Adrenal gland (tissue), 9 donors: ENCODE measurements at regions not wholly inside any gene's neighbourhood (a gene's known extent, or its start where the extent isn't known, plus 50 kb on each side); places are given as distances from the start of the nearest gene placed in this dataset.

ENCODE experiments used
- DNase-seq, 7 donors: peaks; one replicate each; pipeline ENCODE4 v3.0.0-alpha.2; 2019 to 2020
- H3K27ac ChIP-seq, 5 donors: fragments of 200-600 bp; sonication (generic) in 4 of 5; 1 replicate in 3 of 5; 2 replicates in 2 of 5; pipeline versions ENCODE4 v1.5.1 to v1.8.0; 2016 to 2020; ENCODE audit warnings: mild to moderate bottlenecking in 1 of 5
- H3K27me3 ChIP-seq: fragments of 200-600 bp; 2 replicates; pipeline ENCODE4 v1.8.0; 2021
- H3K36me3 ChIP-seq, 2 donors: fragments of 200-600 bp; replicated peaks in 1 of 2; 1 replicate in 1 of 2; 2 replicates in 1 of 2; pipeline versions ENCODE4 v1.5.1 to v1.8.0; 2018 to 2022
- H3K4me1 ChIP-seq, 2 donors: fragments of 200-600 bp; replicated peaks in 1 of 2; 1 replicate in 1 of 2; 2 replicates in 1 of 2; pipeline versions ENCODE4 v1.5.1 to v1.8.0; 2018 to 2021
- H3K4me3 ChIP-seq, 4 donors: fragments of 200-600 bp; sonication (generic) in 3 of 4; one replicate each; pipeline ENCODE4 v1.5.1; 2016 to 2018
- H3K9me3 ChIP-seq, 3 donors: fragments of 200-600 bp; sonication (generic) in 1 of 3; replicated peaks in 1 of 3; 1 replicate in 2 of 3; 2 replicates in 1 of 3; pipeline versions ENCODE4 v1.5.1 to v1.8.0; 2016 to 2021
- CTCF ChIP-seq, 6 experiments: fragments of 450-650 bp in 4 of 6; fragments of 200-600 bp in 2 of 6; sonication (generic) in 1 of 6; IDR thresholded peaks; 1 replicate in 5 of 6; 2 replicates in 1 of 6; pipeline versions ENCODE4 v1.5.1 to v1.8.0; 2016 to 2021; ENCODE audit warnings: antibody characterized with exemption in 6 of 6, mild to moderate bottlenecking in 2 of 6, moderate library complexity in 1 of 6
- POLR2A ChIP-seq, 2 donors: fragments of 450-650 bp; IDR thresholded peaks; one replicate each; pipeline ENCODE4 v1.6.1; 2017; ENCODE audit warnings: antibody characterized with exemption in 2 of 2, mild to moderate bottlenecking in 2 of 2, moderate library complexity in 1 of 2
- WGBS, 4 donors: extraction: QIAGEN DNeasy Blood & Tissue Kit in 2 of 4; methylation state at CpG; one replicate each; pipeline versions ENCODE4 v1.1.5 to v1.1.7; 2013 to 2017; 5-methylcytosine and 5-hydroxymethylcytosine counted together
- intact Hi-C, 2 donors: fragments of 100-400 bp; cut with DNase I; formaldehyde crosslinking; loops; one replicate each; pipeline versions ENCODE4 v1.14.1 to v1.15.0; 2022 to 2023
- donor health status: healthy with polysubstance abuse.
- donor health status: Bipolar disorder and iron deficiency.
- donor health status: DM: yes; HTN: yes; CAD: no.
- donor health status: DM: no; HTN: no; CAD: no.
- donor health status: DM: no; HTN: no; CAD: no.

GRCh38 chr6:84551797-84552196 lies 212.6 kb downstream of the TBX18 start:
- Histone ChIP-seq H3K27ac (no peak overlapping the region), H3K27me3 (no peaks in the 10 kb centered on the region), H3K4me3 (no peak overlapping the region), H3K4me1 (no peaks in the 10 kb centered on the region), H3K9me3 (no peaks in the 10 kb centered on the region), H3K36me3 (no peaks in the 10 kb centered on the region)
- 84 to 96% (median 90%) methylated on average over 6 of the region's 6 CpGs for WGBS, 4 donors
- DNase-seq, result no peak
- intact Hi-C loops, result no loop called here
- no peak for TF ChIP-seq POLR2A (IDR thresholded peaks at IDR 0.05)

DNA sequence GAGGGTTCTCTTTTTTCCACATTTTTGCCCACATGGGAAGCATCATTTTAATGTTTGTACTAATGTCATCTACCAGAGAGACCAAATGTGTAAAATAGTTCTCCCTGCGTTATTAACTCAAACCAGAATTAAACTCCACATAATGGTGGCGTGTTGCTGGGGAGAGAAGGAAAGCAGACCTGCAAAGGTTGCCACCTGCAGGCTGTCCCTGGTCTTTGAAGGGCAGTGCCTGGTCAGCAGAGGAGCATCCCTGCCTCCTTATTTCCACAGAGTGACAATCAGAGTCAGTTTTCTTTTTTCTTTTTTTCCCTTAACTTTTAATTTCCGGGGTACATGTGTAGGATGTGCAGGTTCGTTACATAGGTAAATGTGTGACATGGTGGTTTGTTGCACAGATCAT lies 214.5 kb downstream of the TBX18 start:
- H3K27ac ChIP-seq, result no peak overlapping the region
- TF ChIP-seq CTCF (IDR thresholded peaks at IDR 0.05) (no peak), POLR2A (IDR thresholded peaks at IDR 0.05) (no peak)
- no peaks in the 10 kb centered on the region for H3K36me3 ChIP-seq
- WGBS, 4 donors, result 69 to 92% (median 80%) methylated on average over 4 of the region's 4 CpGs
- DNase-seq, result no peak
- H3K4me1 ChIP-seq, result no peaks in the 10 kb centered on the region
- intact Hi-C loops, result no loop called here
- H3K27me3 ChIP-seq, result no peaks in the 10 kb centered on the region
- H3K9me3 ChIP-seq, result no peaks in the 10 kb centered on the region
- no peak overlapping the region for H3K4me3 ChIP-seq

- intact Hi-C loops, result no loop called here
- Histone ChIP-seq H3K9me3 (no peaks in the 10 kb centered on the region), H3K4me3 (no peak overlapping the region), H3K4me1 (no peaks in the 10 kb centered on the region), H3K36me3 (no peaks in the 10 kb centered on the region), H3K27ac (no peak overlapping the region), H3K27me3 (no peaks in the 10 kb centered on the region)
- DNase-seq, result no peak
- WGBS, 4 donors, result 49 to 61% (median 59%) methylated on average over 5 of the region's 5 CpGs
- TF ChIP-seq POLR2A (IDR thresholded peaks at IDR 0.05), result no peak
- TF ChIP-seq CTCF (IDR thresholded peaks at IDR 0.05), result no peak
Measured at GRCh38 chr6:84547341-84547801, 217.0 kb downstream of the TBX18 start.

DNA sequence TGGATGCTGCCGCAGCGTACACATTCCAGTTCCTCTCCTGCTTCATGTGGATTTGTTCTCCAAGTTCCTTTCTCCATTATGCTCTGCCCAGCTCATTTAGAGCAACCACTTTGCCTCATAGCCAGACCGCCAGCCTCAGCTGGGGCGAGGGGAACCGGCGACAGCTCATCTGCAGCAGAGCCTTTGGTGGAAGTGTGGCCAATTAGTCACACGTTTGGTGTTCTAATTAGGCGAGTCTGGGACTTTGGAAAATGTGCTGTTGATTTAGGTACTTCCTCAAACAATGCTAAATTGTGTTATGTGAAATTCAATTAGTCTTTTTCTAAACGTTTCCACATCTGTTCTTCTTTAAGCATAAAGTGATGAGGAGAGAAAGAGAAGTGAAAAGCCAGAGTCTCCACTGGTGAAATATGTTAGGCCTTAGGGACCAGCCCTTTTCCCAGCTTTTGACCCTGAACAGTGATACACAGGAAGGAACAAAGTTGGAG lies 217.9 kb downstream of the TBX18 start:
- no peak for DNase-seq
- H3K4me1 ChIP-seq, result no peaks in the 10 kb centered on the region
- H3K36me3 ChIP-seq, result no peaks in the 10 kb centered on the region
- no peaks in the 10 kb centered on the region for H3K9me3 ChIP-seq
- 40 to 49% (median 45%) methylated on average over 9 of the region's 9 CpGs for WGBS, 4 donors
- H3K27me3 ChIP-seq, result no peaks in the 10 kb centered on the region
- intact Hi-C loops, result no loop called here
- no peak overlapping the region for H3K4me3 ChIP-seq
- no peak overlapping the region for H3K27ac ChIP-seq
- TF ChIP-seq CTCF (IDR thresholded peaks at IDR 0.05) (no peak), POLR2A (IDR thresholded peaks at IDR 0.05) (no peak)

GRCh38 chr6:84539122-84539856 lies 225.1 kb downstream of the TBX18 start:
- TF ChIP-seq CTCF (IDR thresholded peaks at IDR 0.05) (no peak), POLR2A (IDR thresholded peaks at IDR 0.05) (no peak)
- DNase-seq, result no peak
- 50 to 54% (median 52%) methylated on average over 4 of the region's 4 CpGs for WGBS, 4 donors
- H3K27me3 ChIP-seq, result no peaks in the 10 kb centered on the region
- H3K4me1 ChIP-seq, result no peaks in the 10 kb centered on the region
- intact Hi-C loops, result no loop called here
- no peaks in the 10 kb centered on the region for H3K36me3 ChIP-seq
- H3K4me3 ChIP-seq, result no peak overlapping the region
- no peaks in the 10 kb centered on the region for H3K9me3 ChIP-seq
- H3K27ac ChIP-seq, result no peak overlapping the region
